Endothelial cell of umbilical vein (primary cell): ENCODE measurements at regions not wholly inside any gene's neighbourhood (a gene's known extent, or its start where the extent isn't known, plus 50 kb on each side); places are given as distances from the start of the nearest gene placed in this dataset.

ENCODE experiments used
- BruUV-seq: library from RNA; stranded (reverse); fragments of 400-500 nt; replicated peaks from 2 replicates; lab custom pipeline; 2021; lab: Mats Ljungman, UMichigan
- CTCF ChIA-PET: fragments of 300-600, 350-600 bp; sonication (Branson Sonifier 250); formaldehyde crosslinking; loops from one replicate; lab custom pipeline; 2021; ENCODE audit warnings: antibody characterized with exemption, inconsistent platforms; lab: Charles Lee
- POLR2A ChIA-PET: fragments of 300-600, 350-600 bp; sonication (Branson Sonifier 250); formaldehyde crosslinking; loops from one replicate; lab custom pipeline; 2021; ENCODE audit warnings: antibody characterized with exemption, inconsistent platforms; lab: Charles Lee
- DNase-seq: peaks from one replicate; pipeline ENCODE4 v3.0.0-alpha.2; 2011; ENCODE audit warnings: low read depth, low spot score
- FAIRE-seq: peaks from 2 replicates; lab custom pipeline; 2011; peaks lifted over from hg19 to GRCh38; lab: Jason Lieb, UNC
- H2AFZ ChIP-seq: 2 replicates; pipeline ENCODE4 v1.6.0; 2012; ENCODE audit warnings: low read depth, low read length, control low read depth, inconsistent platforms
- H3K27ac ChIP-seq: 2 replicates; pipeline ENCODE4 v1.5.1; 2011; ENCODE audit warnings: low read depth, mild to moderate bottlenecking, control low read depth, low read length, moderate library complexity; ENCODE audit not compliant: insufficient read depth
- H3K27me3 ChIP-seq, 2 experiments: 2 replicates each; pipeline versions ENCODE4 v1.6.0 to v1.6.1; 2011; ENCODE audit warnings: low read length in 2 of 2, mixed read lengths in 1 of 2; ENCODE audit not compliant: control insufficient read depth in 2 of 2, insufficient read depth in 2 of 2
- H3K36me3 ChIP-seq, 2 experiments: 2 replicates in 1 of 2; 3 replicates in 1 of 2; pipeline ENCODE4 v1.5.1; 2011; ENCODE audit warnings: low read length in 2 of 2, mild to moderate bottlenecking in 1 of 2, moderate library complexity in 1 of 2; ENCODE audit not compliant: control insufficient read depth in 2 of 2, insufficient read depth in 2 of 2; ENCODE audit errors: extremely low read depth in 1 of 2
- H3K4me1 ChIP-seq: 3 replicates; pipeline ENCODE4 v1.5.1; 2011; ENCODE audit warnings: mild to moderate bottlenecking, low read length; ENCODE audit not compliant: control insufficient read depth, insufficient read depth; ENCODE audit errors: extremely low read depth
- H3K4me2 ChIP-seq: 2 replicates; pipeline ENCODE4 v1.6.1; 2011; ENCODE audit warnings: low read length, control low read depth, mixed read lengths; ENCODE audit not compliant: insufficient read depth
- H3K4me3 ChIP-seq, 3 experiments: fragments of 200-600 bp in 1 of 3; sonication (generic), shearing (Covaris generic) in 1 of 3; replicated peaks in 1 of 3; 2 replicates each; pipeline ENCODE4 v1.5.1; 2011 to 2016; ENCODE audit warnings: control low read depth in 3 of 3, low read length in 3 of 3, mild to moderate bottlenecking in 2 of 3, inconsistent platforms in 1 of 3, low read depth in 1 of 3, moderate library complexity in 1 of 3; ENCODE audit not compliant: insufficient read depth in 1 of 3
- H3K79me2 ChIP-seq: 2 replicates; pipeline ENCODE4 v1.6.0; 2012; ENCODE audit warnings: low read length, inconsistent platforms; ENCODE audit not compliant: control insufficient read depth, insufficient read depth
- H3K9ac ChIP-seq: replicated peaks from 2 replicates; pipeline ENCODE3; 2011; ENCODE audit warnings: low read length, control low read depth; ENCODE audit not compliant: insufficient read depth; ENCODE audit errors: extremely low read depth
- H3K9me1 ChIP-seq: replicated peaks from 3 replicates; pipeline ENCODE4 v1.6.0; 2011; ENCODE audit warnings: mild to moderate bottlenecking, low read length; ENCODE audit not compliant: control insufficient read depth, insufficient read depth; ENCODE audit errors: extremely low read depth
- H3K9me3 ChIP-seq: replicated peaks from 2 replicates; pipeline ENCODE4 v1.5.1; 2012; ENCODE audit warnings: low read length, inconsistent platforms; ENCODE audit not compliant: control insufficient read depth, insufficient read depth
- H4K20me1 ChIP-seq: replicated peaks from 2 replicates; pipeline ENCODE3; 2011; ENCODE audit warnings: mild to moderate bottlenecking, low read length; ENCODE audit not compliant: control insufficient read depth, insufficient read depth; ENCODE audit errors: extremely low read depth
- CTCF ChIP-seq, 2 donors: IDR thresholded peaks; 1 replicate in 1 of 2; 2 replicates in 1 of 2; pipeline ENCODE4 v1.5.1; 2011; ENCODE audit warnings: low read length in 2 of 2, mild to moderate bottlenecking in 2 of 2, moderate library complexity in 2 of 2, control low read depth in 1 of 2, inconsistent platforms in 1 of 2, low read depth in 1 of 2; ENCODE audit not compliant: insufficient read depth in 1 of 2; ENCODE audit errors: extremely low read depth in 1 of 2
- EZH2 ChIP-seq: IDR thresholded peaks from 2 replicates; pipeline ENCODE4 v1.6.1; 2012; ENCODE audit warnings: borderline replicate concordance, low read depth, mild to moderate bottlenecking, moderate library complexity, low read length, inconsistent platforms; ENCODE audit not compliant: severe bottlenecking
- FOS ChIP-seq: IDR thresholded peaks from 2 replicates; pipeline ENCODE4 v1.6.1; 2011; ENCODE audit warnings: mild to moderate bottlenecking, low read length, moderate library complexity, borderline replicate concordance; ENCODE audit not compliant: insufficient read depth
- GATA2 ChIP-seq: IDR thresholded peaks from 2 replicates; pipeline ENCODE4 v1.7.0; 2011; ENCODE audit warnings: low read depth, mild to moderate bottlenecking, moderate library complexity, mixed read lengths, low read length; ENCODE audit not compliant: insufficient read length, insufficient read depth
- JUN ChIP-seq: IDR thresholded peaks from 2 replicates; pipeline ENCODE4 v1.6.1; 2011; ENCODE audit warnings: borderline replicate concordance, low read depth; ENCODE audit not compliant: insufficient read length, insufficient read depth
- MAX ChIP-seq: IDR thresholded peaks from 2 replicates; pipeline ENCODE4 v1.6.1; 2011; ENCODE audit not compliant: insufficient read depth, insufficient read length
- MYC ChIP-seq: IDR thresholded peaks from one replicate; pipeline ENCODE4 v1.6.1; 2011; ENCODE audit warnings: mild to moderate bottlenecking, low read depth, low read length
- POLR2A ChIP-seq: IDR thresholded peaks from 2 replicates; pipeline ENCODE4 v1.6.1; 2012; ENCODE audit warnings: low read depth, mild to moderate bottlenecking, control low read depth, low read length
- POLR2AphosphoS5 ChIP-seq: IDR thresholded peaks from 2 replicates; pipeline ENCODE4 v1.6.1; 2012; ENCODE audit warnings: low read depth, mild to moderate bottlenecking, control low read depth, low read length, moderate library complexity; ENCODE audit not compliant: insufficient read depth
- dilution Hi-C: fragments of 300-500 bp; cut with MboI; formaldehyde crosslinking; loops from one replicate; pipeline ENCODE4 v1.15.0; 2019; ENCODE audit warnings: low sequenced_read_pairs; ENCODE audit not compliant: extremely low pct_ligation_motif_present
- intact Hi-C: fragments of 100-400 bp; cut with micrococcal nuclease; formaldehyde crosslinking; loops from one replicate; pipeline ENCODE4 v1.10.0; 2022

GRCh38 chr2:17270894-17271293 is 247.3 kb downstream of the RAD51AP2 start:
- intact Hi-C loops, result no loop called here
- Histone ChIP-seq H4K20me1 (no peaks in the 10 kb centered on the region), H3K4me3 (no peak overlapping the region), H3K9me1 (no peaks in the 10 kb centered on the region), H3K9ac (no peak overlapping the region), H3K27me3 (no peaks in the 10 kb centered on the region), H3K4me1 (no peaks in the 10 kb centered on the region), H3K27ac (no peak overlapping the region), H3K9me3 (no peaks in the 10 kb centered on the region), H3K36me3 (no peaks in the 10 kb centered on the region), H3K79me2 (no peaks in the 10 kb centered on the region), H2AFZ (no peak overlapping the region), H3K4me2 (no peak overlapping the region)
- ChIA-PET POLR2A (no interaction called here), CTCF (no interaction called here)
- FAIRE-seq (no peak), DNase-seq (no peak)
- dilution Hi-C loops, result no loop called here
- TF ChIP-seq EZH2, result no peak
- TF ChIP-seq MAX, result no peak
- TF ChIP-seq MYC, result no peak
- no TSS peak for BruUV-seq

GRCh38 chr2:17263570-17263968 is 254.7 kb downstream of the RAD51AP2 start:
- H3K79me2 ChIP-seq, result no peaks in the 10 kb centered on the region
- no peak overlapping the region for H3K4me3 ChIP-seq
- no peak for DNase-seq
- no peak for FAIRE-seq
- intact Hi-C loops, result no loop called here
- no peaks in the 10 kb centered on the region for H3K27me3 ChIP-seq
- CTCF ChIA-PET, result no interaction called here
- no peaks in the 10 kb centered on the region for H3K9me3 ChIP-seq
- TF ChIP-seq POLR2AphosphoS5 (no peak), GATA2 (no peak), JUN (no peak), MYC (no peak), CTCF (IDR thresholded peaks at IDR 0.05; ENCODE audit: extremely low read depth in 1 of 2, insufficient read depth in 1 of 2, low read depth in 1 of 2, low read length in 2 of 2) (no peak), EZH2 (no peak), MAX (no peak), FOS (no peak), POLR2A (no peak)
- no TSS peak for BruUV-seq
- dilution Hi-C loops, result no loop called here
- no peak overlapping the region for H2AFZ ChIP-seq
- H3K4me2 ChIP-seq, result no peak overlapping the region
- H3K36me3 ChIP-seq, result no peaks in the 10 kb centered on the region
- H3K9ac ChIP-seq, result no peak overlapping the region
- POLR2A ChIA-PET, result no interaction called here
- no peak overlapping the region for H3K27ac ChIP-seq
- H3K9me1 ChIP-seq, result no peaks in the 10 kb centered on the region
- H3K4me1 ChIP-seq, result no peaks in the 10 kb centered on the region
- no peaks in the 10 kb centered on the region for H4K20me1 ChIP-seq
